HG03565 (cell line): ENCODE measurements at regions not wholly inside any gene's neighbourhood (a gene's known extent, or its start where the extent isn't known, plus 50 kb on each side); places are given as distances from the start of the nearest gene placed in this dataset.
"Not testable (repeated sequence)": the region's sequence is repeated elsewhere in the genome, so short reads cannot be mapped to it uniquely, and the experiment has no call there.

Experiments
- ATAC-seq: cut with Tn5 transposase; IDR thresholded peaks from one replicate; pipeline ENCODE4 v1.9.1; 2021; ENCODE audit warnings: mild to moderate bottlenecking, moderate library complexity; ENCODE audit not compliant: unreplicated experiment

GRCh38 chr4:43089730-43090129 lies 197.2 kb downstream of the GRXCR1 start:
- ATAC-seq = no peak

DNA sequence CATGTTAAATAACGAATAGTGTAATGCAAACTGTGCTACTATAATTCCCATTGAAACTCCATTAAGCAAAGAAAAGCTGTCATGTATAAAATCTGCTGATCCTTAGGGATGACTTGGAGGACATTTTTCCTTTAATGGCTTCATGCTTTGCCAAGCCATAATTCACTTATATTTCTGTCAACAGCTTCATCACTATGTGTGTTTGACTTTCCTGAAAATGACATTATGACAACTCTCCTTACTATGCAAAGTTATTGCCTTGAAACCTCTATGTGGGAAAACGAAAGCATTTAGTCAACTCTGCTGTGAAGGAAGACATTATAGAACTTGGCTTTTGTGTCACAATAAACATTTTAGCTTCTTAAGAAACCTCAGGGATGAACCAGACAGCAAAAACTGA lies 210.5 kb downstream of the GRXCR1 start:
- ATAC-seq = no peak

- no peak for ATAC-seq
These were observed 219.6 kb downstream of the GRXCR1 start for GRCh38 chr4:43112139-43112538.

DNA sequence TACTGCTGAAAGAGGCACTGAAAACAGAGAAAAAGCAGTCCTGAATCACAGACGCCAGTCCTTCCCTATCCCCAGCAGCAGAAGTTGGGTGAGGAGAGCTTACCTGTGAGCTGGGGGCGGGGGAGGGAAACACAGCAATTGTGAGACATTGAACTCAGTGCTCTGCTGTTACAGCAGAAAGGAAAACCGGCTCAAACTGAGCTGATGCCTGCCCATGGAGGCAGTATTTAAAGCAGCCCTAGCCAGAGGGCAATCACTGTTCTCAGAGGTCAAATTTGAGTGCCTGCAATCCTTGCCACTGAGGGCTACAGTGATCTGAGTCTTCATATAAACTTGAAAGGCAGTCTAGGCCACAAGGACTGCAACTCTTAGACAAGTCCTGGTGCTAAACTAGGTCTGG lies 220.7 kb downstream of the GRXCR1 start:
- no peak for ATAC-seq

GRCh38 chr4:43126595-43126994 lies 234.1 kb downstream of the GRXCR1 start:
- no peak for ATAC-seq

DNA sequence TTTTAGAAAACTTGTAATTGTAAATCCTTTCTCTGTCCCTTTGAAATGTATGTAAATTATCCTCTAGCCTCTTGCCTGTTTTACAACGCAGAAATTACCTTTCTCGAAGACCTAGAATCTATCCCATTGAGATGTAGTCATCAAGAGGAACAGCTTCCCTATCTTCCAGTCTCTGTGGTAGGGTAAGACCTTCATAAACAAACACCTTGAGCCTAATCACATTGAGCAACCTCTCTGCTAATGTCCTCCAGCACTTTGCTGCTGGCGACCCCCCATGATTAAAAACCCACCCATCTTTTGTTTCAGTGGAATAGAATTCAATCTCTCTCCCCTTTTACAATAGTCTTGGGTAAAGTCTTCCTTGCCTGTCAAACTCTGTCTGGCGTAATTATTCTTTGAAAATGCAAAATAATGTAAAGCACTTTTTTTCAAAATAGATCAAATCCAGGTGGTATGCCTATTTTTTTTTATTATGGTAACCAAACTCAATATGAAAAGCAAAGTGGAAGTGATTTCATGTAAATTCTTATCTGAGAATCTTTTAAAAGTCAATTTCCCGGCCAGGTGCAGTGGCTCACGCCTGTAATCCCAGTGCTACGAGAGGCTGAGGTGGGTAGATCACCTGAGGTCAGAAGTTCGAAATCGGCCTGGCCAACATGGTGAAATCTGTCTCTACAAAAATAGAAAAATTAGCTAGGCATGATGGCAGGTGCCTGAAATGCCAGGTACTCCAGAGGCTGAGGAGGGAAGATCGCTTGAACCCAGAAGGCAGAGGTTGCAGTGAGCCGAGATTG lies 237.9 kb downstream of the GRXCR1 start:
- ATAC-seq = no peak

DNA sequence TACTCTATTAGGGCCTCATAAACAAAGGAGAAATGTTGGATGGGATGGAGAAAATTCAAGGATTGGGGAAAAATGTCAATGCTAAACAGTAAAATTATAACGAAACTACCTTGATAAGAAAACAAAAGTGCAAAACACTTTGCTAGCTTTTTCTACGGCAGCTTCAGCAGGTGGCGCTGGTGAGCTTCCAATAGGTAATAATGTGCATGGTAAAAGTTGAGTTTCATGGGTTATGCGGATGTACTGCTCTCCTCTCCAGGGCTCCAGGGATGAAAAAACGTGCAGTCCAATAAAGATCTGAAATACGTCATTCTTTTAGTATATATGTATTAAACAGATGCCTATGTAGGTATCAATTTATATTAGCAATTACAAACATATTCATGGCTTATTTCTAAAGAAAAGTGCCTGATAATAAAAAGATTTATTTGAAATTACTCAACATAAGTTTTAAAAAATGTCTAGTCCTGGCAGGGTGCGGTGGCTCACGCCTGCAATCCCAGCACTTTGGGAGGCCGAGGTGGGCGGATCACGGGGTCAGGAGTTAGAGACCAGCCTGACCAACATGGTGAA lies 239.6 kb downstream of the GRXCR1 start:
- peak; percentile 83 for ATAC-seq

GRCh38 chr4:43133566-43133965 lies 241.1 kb downstream of the GRXCR1 start:
- no peak for ATAC-seq

GRCh38 chr4:43136752-43137151 lies 244.2 kb downstream of the GRXCR1 start:
- no peak for ATAC-seq

GRCh38 chr4:43146198-43146597 lies 253.7 kb downstream of the GRXCR1 start:
- no peak for ATAC-seq

DNA sequence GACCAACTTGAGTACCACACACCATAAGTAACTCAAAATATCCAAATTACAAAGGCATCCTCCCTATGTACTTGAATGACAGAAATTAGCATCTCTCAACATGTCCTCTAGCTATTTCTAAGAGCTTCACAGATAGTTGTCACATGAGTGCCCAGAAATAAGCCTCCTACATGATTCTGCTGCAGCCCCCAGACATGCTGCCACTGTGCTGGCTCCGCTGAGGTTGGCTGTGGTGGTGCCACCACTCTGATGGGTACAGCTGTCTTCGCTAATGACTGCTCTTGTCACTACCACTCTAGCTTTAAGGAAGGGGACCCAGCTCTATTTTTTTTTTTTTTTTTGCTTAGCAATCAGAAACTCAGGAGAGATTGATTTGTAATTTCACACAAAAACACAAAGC lies 256.0 kb downstream of the GRXCR1 start:
- ATAC-seq = no peak

DNA sequence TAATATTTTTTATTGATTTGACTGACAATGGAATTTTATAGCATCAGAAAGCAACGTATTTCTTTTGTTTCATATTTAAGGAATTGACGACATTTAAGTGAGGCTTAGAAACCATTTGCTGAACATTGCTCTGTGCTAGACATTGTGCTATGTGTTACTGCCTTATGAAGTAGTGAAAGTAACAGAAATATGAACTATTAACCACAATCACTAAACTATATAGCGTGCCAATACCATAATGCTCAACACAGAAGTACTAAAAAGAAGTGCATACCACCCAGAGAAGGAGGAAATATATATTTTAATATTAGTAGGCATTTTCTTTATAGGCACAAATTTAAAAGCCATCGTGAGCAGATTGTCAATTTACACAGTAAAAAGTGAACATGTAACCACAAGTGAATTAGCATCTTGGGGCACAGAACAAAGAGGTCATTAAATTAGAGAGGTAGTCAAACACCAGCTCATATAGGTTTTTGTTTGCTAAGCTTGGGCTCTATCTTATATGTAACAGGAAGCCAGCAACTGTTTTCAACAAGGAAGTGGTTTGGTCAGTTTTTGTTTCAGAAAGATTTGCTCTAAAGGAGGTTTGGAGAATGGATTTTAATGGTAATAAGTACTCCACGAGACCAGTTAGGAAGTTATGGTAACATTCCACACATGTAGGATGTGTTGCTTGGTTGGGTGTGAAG lies 270.7 kb downstream of the GRXCR1 start:
- ATAC-seq = peak; percentile 58

- no peak for ATAC-seq
These were observed 297.2 kb downstream of the GRXCR1 start for GRCh38 chr4:43189741-43190140.

DNA sequence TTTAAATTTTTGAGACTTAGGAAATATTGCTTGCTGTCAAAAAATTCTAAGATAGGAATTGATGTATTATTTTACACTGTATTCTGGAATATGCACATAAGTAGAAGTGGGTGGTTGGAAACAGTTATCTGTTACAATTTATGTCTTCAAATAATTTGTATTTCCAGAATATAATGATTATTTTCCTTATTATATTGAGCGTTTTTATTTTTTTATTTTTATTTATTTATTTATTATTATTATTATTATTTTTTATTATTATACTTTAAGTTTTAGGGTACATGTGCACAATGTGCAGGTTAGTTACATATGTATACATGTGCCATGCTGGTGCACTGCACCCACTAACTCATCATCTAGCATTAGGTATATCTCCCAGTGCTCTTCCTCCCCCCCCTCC lies 320.1 kb downstream of the GRXCR1 start:
- not testable (repeated sequence) for ATAC-seq

DNA sequence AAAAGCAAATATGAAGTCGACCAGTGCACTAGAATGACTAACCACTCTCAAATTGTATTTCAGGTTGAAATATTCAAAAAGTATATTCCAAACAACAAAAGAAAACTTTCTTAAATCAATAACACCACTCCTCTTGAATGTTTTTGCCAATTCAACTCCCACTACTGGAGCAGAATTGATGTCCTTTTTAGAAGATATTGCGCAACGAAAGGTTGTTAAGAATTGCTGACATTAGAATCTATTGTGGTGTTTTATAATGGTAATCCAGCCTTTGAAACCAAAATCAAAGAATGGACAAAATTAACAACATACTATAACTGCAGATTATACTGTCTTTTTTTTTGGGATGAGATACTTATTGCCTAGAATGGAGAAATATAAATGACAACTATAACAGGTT lies 331.3 kb downstream of the GRXCR1 start:
- no peak for ATAC-seq

DNA sequence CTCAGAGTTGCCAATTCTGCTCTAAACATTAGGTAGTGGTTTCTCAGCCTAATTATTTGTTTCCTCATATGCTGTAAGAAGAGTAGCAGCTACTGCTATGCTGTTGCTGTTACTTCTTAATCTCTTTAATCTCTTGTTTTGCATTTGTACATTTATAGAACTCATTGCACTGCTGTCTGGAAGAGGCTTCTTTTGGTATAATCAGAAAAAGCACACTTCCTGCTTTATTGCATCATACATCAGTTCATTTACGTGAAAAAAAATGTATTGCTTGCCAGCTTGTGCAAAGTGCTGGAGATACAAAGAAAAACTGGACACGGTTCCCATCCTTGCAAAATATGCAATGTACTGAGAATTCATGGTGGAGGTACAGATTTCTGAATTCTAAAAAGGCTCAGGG lies 332.0 kb downstream of the GRXCR1 start:
- ATAC-seq = no peak

- ATAC-seq = no peak
These were observed 340.8 kb downstream of the GRXCR1 start for GRCh38 chr4:43233321-43233720.

GRCh38 chr4:43234626-43235415 lies 342.3 kb downstream of the GRXCR1 start:
- no peak for ATAC-seq

GRCh38 chr4:43238008-43238407 lies 345.5 kb downstream of the GRXCR1 start:
- ATAC-seq = no peak

- no peak for ATAC-seq
These were observed 346.1 kb downstream of the GRXCR1 start for GRCh38 chr4:43238585-43238984.

DNA sequence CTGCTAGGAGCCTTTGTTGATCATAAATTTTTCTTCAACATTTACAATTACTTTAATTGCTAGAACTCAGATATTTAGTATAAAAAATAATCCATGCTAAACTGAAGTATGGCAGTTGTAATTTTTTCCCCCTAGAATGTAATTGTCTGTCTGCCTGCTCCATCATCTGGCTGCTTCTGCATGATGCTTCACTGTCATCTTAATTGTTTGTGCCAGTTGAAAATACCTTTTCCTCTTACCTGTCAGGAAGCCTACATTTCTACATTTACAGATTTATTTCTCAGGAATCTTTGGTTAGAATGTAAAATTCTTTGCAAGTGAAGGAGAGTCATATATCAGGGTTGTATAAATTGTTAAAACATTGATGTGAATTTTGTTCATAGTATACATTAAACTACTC lies 348.6 kb downstream of the GRXCR1 start:
- no peak for ATAC-seq
